NOMO-1 treated with dmso at 0.1 percent for 144 hours (cell line): ENCODE measurements at regions not wholly inside any gene's neighbourhood (a gene's known extent, or its start where the extent isn't known, plus 50 kb on each side); places are given as distances from the start of the nearest gene placed in this dataset.

Experiments
- DNase-seq: peaks from one replicate; lab custom pipeline; 2025; ENCODE audit not compliant: unreplicated experiment; lab: John Stamatoyannopoulos, UW

GRCh38 chrX:20527558-20528011, 260.9 kb upstream of the RPS6KA3 start:
- DNase-seq, result no peak

GRCh38 chrX:20527041-20527440, 260.3 kb upstream of the RPS6KA3 start:
- no peak for DNase-seq

- DNase-seq, result no peak
These were observed 257.1 kb upstream of the RPS6KA3 start for GRCh38 chrX:20523626-20524312.

GRCh38 chrX:20522420-20522819, 255.7 kb upstream of the RPS6KA3 start:
- DNase-seq, result no peak

- DNase-seq, result no peak
These were observed 254.5 kb upstream of the RPS6KA3 start for GRCh38 chrX:20521222-20521621.

GRCh38 chrX:20519826-20520225, 253.1 kb upstream of the RPS6KA3 start:
- no peak for DNase-seq

- no peak for DNase-seq
These were observed 252.4 kb upstream of the RPS6KA3 start for GRCh38 chrX:20519146-20519545.

GRCh38 chrX:20517565-20517964, 250.9 kb upstream of the RPS6KA3 start:
- no peak for DNase-seq

GRCh38 chrX:20515841-20516461, 249.2 kb upstream of the RPS6KA3 start:
- peak; percentile 71 for DNase-seq

- no peak for DNase-seq
These were observed 247.6 kb upstream of the RPS6KA3 start for GRCh38 chrX:20514358-20514757.

GRCh38 chrX:20513185-20513584, 246.5 kb upstream of the RPS6KA3 start:
- no peak for DNase-seq

- no peak for DNase-seq
These were observed 245.1 kb upstream of the RPS6KA3 start for GRCh38 chrX:20511792-20512191.

- no peak for DNase-seq
These were observed 241.4 kb upstream of the RPS6KA3 start for GRCh38 chrX:20507901-20508620.

- no peak for DNase-seq
These were observed 240.0 kb upstream of the RPS6KA3 start for GRCh38 chrX:20506739-20507138.

- no peak for DNase-seq
These were observed 234.2 kb upstream of the RPS6KA3 start for GRCh38 chrX:20500949-20501348.

- no peak for DNase-seq
These were observed 233.6 kb upstream of the RPS6KA3 start for GRCh38 chrX:20500171-20500865.

GRCh38 chrX:20499763-20500162, 233.1 kb upstream of the RPS6KA3 start:
- DNase-seq, result no peak

GRCh38 chrX:20498851-20499635, 232.3 kb upstream of the RPS6KA3 start:
- no peak for DNase-seq

GRCh38 chrX:20495575-20495974, 228.9 kb upstream of the RPS6KA3 start:
- no peak for DNase-seq

- no peak for DNase-seq
These were observed 221.8 kb upstream of the RPS6KA3 start for GRCh38 chrX:20488473-20488872.

GRCh38 chrX:20487227-20487626, 220.5 kb upstream of the RPS6KA3 start:
- DNase-seq, result no peak
